Left ventricle myocardium inferior (tissue), 1 donor: ENCODE measurements at regions not wholly inside any gene's neighbourhood (a gene's known extent, or its start where the extent isn't known, plus 50 kb on each side); places are given as distances from the start of the nearest gene placed in this dataset.

Experiments used
- DNase-seq: peaks from one replicate; pipeline ENCODE4 v3.0.0-alpha.2; 2020
- H3K27ac ChIP-seq: fragments of 200-600 bp; replicated peaks from 2 replicates; pipeline ENCODE4 v1.8.0; 2021
- H3K27me3 ChIP-seq: fragments of 200-600 bp; 2 replicates; pipeline ENCODE4 v1.8.0; 2021; ENCODE audit warnings: low read depth
- H3K36me3 ChIP-seq: fragments of 200-600 bp; 2 replicates; pipeline ENCODE4 v1.8.0; 2021
- H3K4me1 ChIP-seq: fragments of 200-600 bp; 2 replicates; pipeline ENCODE4 v1.8.0; 2021
- H3K4me3 ChIP-seq: fragments of 200-600 bp; 2 replicates; pipeline ENCODE4 v1.8.0; 2021; ENCODE audit warnings: mild to moderate bottlenecking, moderate library complexity
- H3K9me3 ChIP-seq: fragments of 200-600 bp; replicated peaks from 2 replicates; pipeline ENCODE4 v1.8.0; 2021
- intact Hi-C: fragments of 100-400 bp; cut with micrococcal nuclease; formaldehyde crosslinking; loops from one replicate; pipeline ENCODE4 v1.11.0; 2022
- TF ChIP-seq, protein P1 (sequence below): fragments of 200-600 bp; IDR thresholded peaks from 2 replicates; pipeline ENCODE4 v1.8.0; 2021; ENCODE audit warnings: antibody characterized with exemption, mild to moderate bottlenecking, borderline replicate concordance
- donor health status: DM: no; HTN: yes; CAD: no; lungs with severe emphysema.

DNA sequence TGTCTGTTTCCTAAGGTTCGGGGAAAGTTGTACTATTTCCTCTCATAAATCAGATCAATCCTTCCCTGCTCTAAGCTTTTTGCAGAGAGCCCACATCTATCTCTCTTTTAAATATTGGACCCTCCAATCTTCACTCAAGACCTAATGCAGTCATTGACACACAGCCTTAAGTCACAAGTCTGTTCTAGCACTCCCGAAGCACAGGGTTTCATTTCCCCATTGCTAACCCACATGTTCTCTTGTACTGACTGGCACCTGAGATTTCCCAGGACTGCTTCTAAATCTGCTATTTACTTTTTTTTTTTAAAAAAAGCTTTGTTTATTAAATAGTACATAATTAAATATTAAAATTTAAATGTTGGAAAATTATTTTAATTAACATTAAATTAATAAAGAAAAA lies 674.7 kb downstream of the TBC1D22A start:
- TF ChIP-seq, protein P1, sequence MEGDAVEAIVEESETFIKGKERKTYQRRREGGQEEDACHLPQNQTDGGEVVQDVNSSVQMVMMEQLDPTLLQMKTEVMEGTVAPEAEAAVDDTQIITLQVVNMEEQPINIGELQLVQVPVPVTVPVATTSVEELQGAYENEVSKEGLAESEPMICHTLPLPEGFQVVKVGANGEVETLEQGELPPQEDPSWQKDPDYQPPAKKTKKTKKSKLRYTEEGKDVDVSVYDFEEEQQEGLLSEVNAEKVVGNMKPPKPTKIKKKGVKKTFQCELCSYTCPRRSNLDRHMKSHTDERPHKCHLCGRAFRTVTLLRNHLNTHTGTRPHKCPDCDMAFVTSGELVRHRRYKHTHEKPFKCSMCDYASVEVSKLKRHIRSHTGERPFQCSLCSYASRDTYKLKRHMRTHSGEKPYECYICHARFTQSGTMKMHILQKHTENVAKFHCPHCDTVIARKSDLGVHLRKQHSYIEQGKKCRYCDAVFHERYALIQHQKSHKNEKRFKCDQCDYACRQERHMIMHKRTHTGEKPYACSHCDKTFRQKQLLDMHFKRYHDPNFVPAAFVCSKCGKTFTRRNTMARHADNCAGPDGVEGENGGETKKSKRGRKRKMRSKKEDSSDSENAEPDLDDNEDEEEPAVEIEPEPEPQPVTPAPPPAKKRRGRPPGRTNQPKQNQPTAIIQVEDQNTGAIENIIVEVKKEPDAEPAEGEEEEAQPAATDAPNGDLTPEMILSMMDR, result no peak
- H3K27me3 ChIP-seq, result peaks cover 28% of the 10 kb centered on the region
- no peaks in the 10 kb centered on the region for H3K36me3 ChIP-seq
- H3K27ac ChIP-seq, result no peak overlapping the region
- peaks cover 49% of the 10 kb centered on the region for H3K9me3 ChIP-seq
- H3K4me1 ChIP-seq, result no peaks in the 10 kb centered on the region
- DNase-seq, result no peak
- intact Hi-C loops, result no loop called here
- H3K4me3 ChIP-seq, result no peak overlapping the region

DNA sequence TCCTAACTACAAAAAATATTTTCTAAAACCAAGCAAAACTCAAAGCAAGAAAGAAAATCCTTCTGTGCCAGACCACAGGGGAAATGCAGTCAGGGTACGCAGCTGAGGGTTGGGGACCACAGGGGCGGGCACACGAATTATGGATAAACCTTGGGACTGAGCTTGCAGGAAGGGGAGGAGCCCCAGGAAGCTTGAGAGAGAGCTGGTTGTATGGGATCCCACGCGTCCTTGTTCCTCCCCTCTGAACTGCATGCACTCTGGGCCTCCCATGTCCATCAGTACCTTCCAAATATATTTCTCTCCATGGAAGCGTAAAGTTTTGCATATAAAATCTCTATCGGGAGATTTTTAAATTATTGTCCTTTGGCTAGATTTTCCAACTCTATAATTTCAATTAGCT lies 673.4 kb downstream of the TBC1D22A start:
- Histone ChIP-seq H3K4me3 (no peak overlapping the region), H3K9me3 (peaks cover 44% of the 10 kb centered on the region), H3K4me1 (no peaks in the 10 kb centered on the region), H3K27ac (no peak overlapping the region), H3K27me3 (peaks cover 28% of the 10 kb centered on the region), H3K36me3 (no peaks in the 10 kb centered on the region)
- TF ChIP-seq, protein P1, result no peak
- DNase-seq, result no peak
- intact Hi-C loops, result no loop called here

DNA sequence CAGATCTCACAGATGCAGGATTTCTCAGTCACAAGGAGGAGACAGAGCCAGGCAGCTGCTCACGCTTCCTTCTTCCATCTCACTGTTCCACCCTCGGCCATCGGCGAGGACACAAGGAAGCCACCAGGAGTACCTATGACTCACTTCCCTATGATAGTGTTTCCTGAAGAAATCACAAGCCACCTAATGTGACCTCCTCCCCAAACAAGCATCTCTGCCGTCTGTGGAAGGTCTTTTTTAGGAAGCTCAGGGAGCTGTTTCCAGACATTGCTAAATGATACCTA lies 672.7 kb downstream of the TBC1D22A start:
- peaks cover 28% of the 10 kb centered on the region for H3K27me3 ChIP-seq
- TF ChIP-seq, protein P1, result no peak
- intact Hi-C loops, result no loop called here

DNA sequence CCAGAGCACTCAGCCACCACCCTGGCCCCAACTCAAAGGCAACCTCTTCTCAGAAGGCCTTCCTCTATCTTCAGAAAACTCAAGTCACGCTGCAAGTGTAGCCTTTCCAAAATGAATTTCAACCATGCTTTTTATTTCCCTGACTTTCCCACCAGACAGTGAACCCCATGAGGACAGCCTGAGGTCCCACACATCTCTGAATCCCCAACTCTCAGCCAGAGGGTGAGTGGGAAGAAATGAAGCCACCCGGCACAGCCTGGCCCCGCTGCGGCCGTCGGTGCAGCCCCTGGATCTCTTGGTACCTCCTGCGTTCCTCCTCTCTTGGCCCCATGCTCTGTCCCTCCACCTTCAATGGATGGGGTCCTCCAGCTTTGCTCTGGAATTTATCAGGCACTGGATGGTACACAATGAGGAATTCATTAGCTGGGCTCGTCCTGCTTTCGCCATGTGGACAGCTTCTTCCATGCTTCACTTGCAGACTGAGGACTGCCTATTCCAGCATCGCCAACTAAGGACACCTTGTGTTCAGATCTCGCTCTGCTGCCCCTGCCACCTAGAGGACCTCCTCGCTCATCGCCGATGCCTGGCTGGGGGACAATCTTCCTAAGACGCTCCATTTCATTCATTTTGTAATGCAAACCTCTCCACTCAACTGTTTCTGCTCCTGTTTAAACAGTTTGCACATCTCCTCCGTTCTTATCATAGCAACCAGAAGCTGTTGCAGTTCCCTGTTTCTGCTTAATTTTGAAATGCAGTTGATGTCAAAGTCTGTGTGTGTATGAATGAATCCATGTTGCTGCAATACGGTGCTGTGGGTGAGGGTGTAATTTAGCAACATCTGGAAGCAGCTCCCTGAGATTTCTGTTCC lies 672.1 kb downstream of the TBC1D22A start:
- peaks cover 41% of the 10 kb centered on the region for H3K9me3 ChIP-seq
- no peak overlapping the region for H3K4me3 ChIP-seq
- H3K36me3 ChIP-seq, result no peaks in the 10 kb centered on the region
- intact Hi-C loops, result no loop called here
- TF ChIP-seq, protein P1, result no peak
- no peak overlapping the region for H3K27ac ChIP-seq
- H3K4me1 ChIP-seq, result no peaks in the 10 kb centered on the region
- peaks cover 24% of the 10 kb centered on the region for H3K27me3 ChIP-seq
- DNase-seq, result no peak

More for the DNA sequence above, 672.7 kb downstream of the TBC1D22A start:
- H3K4me3 ChIP-seq, result no peak overlapping the region
- H3K9me3 ChIP-seq, result peaks cover 44% of the 10 kb centered on the region
- no peaks in the 10 kb centered on the region for H3K36me3 ChIP-seq
- no peak overlapping the region for H3K27ac ChIP-seq
- no peaks in the 10 kb centered on the region for H3K4me1 ChIP-seq
- no peak for DNase-seq

DNA sequence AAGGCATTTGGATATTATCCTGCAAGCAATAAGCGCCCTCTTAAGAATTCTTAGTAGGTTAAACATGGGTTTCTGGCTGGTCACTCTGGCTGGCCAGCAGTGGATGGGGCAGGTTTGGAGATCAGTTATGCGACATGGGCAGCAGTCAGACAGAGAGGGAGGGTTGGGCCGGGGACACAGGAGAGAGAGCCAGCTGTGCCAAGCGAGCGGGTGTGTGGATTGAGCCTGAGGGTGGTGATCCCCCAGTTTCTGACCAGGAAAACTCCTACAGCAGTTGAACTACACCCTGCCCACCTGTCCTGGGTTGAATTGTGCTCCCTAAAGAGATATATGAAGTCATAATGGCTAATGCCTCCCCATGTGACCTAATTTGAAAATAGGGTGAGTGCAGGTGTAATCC lies 671.2 kb downstream of the TBC1D22A start:
- Histone ChIP-seq H3K27ac (no peak overlapping the region), H3K4me1 (no peaks in the 10 kb centered on the region), H3K9me3 (peaks cover 47% of the 10 kb centered on the region), H3K27me3 (peaks cover 17% of the 10 kb centered on the region), H3K4me3 (no peak overlapping the region), H3K36me3 (no peaks in the 10 kb centered on the region)
- no peak for DNase-seq
- intact Hi-C loops, result no loop called here
- TF ChIP-seq, protein P1, result no peak
